GM21360 (cell line): ENCODE measurements at regions not wholly inside any gene's neighbourhood (a gene's known extent, or its start where the extent isn't known, plus 50 kb on each side); places are given as distances from the start of the nearest gene placed in this dataset.
"Not testable (repeated sequence)": the region's sequence is repeated elsewhere in the genome, so short reads cannot be mapped to it uniquely, and the experiment has no call there.

Experiments
- ATAC-seq: cut with Tn5 transposase; IDR thresholded peaks from one replicate; pipeline ENCODE4 v1.9.1; 2021; ENCODE audit warnings: mild to moderate bottlenecking, moderate library complexity; ENCODE audit not compliant: unreplicated experiment

DNA sequence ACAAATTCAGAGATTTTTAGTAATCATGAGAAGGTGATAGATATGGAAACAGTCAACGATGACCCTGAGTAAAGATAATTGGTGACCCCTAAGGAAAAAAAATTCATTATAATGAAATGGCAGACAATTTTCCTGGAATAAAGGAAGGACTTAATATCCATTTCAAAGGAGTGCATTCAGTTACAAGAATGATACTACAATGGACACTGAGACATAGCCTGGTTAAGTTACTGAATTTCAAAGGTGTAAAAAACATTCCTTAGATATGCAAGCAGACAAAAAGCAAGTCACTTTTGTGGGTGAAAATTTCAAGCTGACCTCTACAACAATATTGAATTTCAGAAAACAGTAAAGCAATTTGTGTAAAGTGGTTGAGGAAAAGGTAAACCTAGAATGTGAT, 1012.5 kb upstream of the SEMA6A start:
- no peak for ATAC-seq

GRCh38 chr5:117568622-117569021, 994.0 kb upstream of the SEMA6A start:
- ATAC-seq, result no peak

DNA sequence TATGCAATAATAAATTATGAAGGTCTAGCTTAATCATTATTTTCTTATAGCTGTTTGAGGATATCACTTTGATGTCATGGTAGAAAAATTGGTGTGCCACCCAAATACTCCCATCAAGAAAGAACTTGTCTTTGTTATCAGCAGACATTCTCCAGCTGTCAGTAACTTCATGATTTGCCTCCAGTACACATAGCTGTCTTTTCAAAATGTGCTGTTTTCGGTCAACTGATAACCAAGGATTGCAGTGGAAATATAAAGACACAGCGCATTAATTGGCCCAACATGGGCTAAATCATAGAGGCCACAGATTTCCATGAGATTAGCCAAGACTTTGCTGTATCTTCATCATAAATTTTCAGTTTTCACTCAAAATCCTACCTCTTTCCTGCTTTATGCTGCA, 993.5 kb upstream of the SEMA6A start:
- no peak for ATAC-seq

DNA sequence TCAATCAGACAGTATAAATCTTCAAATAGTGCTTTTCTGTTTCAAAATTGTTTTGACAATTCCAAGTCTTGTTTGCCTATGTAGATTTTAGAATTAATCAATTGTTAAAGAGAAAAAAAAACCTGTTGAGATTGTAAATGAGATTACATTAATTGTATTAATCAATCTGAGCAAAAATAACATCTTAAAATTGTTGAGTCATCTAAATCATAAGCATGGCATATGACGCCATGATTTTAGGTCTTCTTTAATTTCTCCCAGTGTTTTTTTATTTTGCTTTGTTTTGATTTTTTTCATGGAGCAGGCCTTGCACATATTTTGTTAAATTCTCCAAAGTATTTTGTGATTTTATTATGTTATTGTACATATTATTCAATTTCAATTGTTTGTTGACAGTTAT, 988.0 kb upstream of the SEMA6A start:
- ATAC-seq, result no peak

- no peak for ATAC-seq
Observed at GRCh38 chr5:117561531-117561930, 986.9 kb upstream of the SEMA6A start.

- ATAC-seq, result no peak
Observed at GRCh38 chr5:117559005-117559844, 984.6 kb upstream of the SEMA6A start.

DNA sequence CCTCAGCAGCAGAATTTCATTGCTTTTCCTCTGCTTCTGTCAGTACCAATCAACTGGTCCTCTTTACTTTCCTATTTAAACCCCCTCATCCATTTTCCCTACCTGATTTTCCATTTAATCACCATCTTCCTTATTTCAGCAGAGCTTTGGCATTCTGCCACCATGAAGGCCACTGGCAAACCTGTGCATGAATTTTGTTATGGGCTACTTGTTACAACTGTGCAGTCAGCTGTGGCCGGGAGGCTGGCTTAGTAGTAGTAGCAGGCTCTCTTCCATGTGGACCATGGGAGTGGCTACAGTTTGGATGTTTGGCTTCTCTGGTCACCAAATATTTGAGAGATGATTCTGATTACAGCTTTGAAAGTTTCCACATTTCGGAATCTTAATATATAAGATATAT, 976.6 kb upstream of the SEMA6A start:
- ATAC-seq, result no peak

DNA sequence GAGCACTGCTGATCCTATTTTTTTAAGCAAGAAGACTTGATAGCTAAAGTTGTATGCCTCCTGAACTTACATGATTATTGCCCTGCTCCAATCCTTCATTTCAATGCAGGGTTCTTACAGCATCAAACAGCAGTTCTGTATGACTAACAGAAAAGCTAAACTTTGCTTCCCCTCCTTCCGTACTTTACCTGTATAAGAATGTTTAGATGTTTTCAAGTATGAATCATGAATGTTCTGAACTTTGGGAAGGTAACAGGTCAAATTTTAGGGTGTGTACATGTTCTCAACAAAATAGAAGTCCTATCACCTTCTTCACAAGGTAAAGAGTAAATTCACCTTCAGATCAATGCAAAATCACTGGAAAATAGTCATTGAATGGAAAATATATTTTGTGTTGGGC, 972.6 kb upstream of the SEMA6A start:
- ATAC-seq, result no peak

GRCh38 chr5:117539692-117540091, 965.1 kb upstream of the SEMA6A start:
- ATAC-seq, result no peak

GRCh38 chr5:117533792-117534191, 959.2 kb upstream of the SEMA6A start:
- ATAC-seq, result no peak

DNA sequence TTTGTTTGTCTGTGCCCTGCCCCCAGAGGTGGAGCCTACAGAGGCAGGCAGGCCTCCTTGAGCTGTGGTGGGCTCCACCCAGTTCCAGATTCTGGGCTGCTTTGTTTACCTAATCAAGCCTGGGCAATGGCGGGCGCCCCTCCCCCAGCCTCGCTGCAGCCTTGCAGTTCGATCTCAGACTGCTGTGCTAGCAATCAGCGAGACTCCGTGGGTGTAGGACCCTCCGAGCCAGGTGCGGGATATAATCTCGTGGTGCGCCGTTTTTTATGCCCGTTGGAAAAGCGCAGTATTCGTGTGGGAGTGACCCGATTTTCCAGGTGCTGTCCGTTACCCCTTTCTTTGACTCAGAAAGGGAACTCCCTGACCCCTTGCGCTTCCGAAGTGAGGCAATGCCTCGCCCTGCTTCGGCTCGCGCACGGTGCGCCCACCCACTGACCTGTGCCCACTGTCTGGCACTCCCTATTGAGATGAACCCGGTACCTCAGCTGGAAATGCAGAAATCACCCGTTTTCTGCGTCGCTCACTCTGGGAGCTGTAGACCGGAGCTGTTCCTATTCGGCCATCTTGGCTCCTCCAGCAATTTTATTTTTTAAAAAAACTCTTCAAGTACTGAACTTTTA, 958.5 kb upstream of the SEMA6A start:
- not testable (repeated sequence) for ATAC-seq

GRCh38 chr5:117519957-117520500, 945.4 kb upstream of the SEMA6A start:
- ATAC-seq, result no peak

- ATAC-seq, result no peak
Observed at GRCh38 chr5:117504305-117504704, 929.7 kb upstream of the SEMA6A start.

- ATAC-seq, result no peak
Observed at GRCh38 chr5:117497601-117498000, 923.0 kb upstream of the SEMA6A start.

GRCh38 chr5:117496801-117497200, 922.2 kb upstream of the SEMA6A start:
- no peak for ATAC-seq

- ATAC-seq, result no peak
Observed at GRCh38 chr5:117494188-117494587, 919.6 kb upstream of the SEMA6A start.

DNA sequence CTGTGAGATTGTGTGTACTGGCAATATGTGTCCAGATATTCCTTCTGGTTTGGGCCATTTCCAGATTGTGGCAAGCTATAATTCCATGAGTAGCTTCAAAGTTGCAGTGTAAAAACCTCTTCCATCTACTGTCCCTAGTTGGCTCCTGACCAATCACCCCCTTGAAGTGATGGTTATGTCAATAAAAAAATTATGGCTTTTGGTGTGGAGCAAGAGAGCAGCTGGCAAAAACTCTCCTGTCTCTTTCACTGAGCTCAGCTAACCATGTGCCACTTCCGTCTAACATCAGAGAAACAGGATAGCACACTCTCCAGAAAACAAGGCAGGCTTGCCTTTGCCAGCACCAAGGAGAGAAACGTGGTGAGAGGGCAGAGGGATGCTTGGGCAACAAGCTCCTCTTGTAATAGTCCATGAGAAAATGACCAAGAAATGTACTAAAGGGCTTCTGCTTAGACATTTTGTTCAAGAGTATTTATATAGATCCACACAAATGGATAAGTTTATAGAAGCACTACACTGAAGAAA, 914.4 kb upstream of the SEMA6A start:
- no peak for ATAC-seq

GRCh38 chr5:117487556-117487955, 912.9 kb upstream of the SEMA6A start:
- no peak for ATAC-seq

- no peak for ATAC-seq
Observed at GRCh38 chr5:117486879-117487391, 912.3 kb upstream of the SEMA6A start.

GRCh38 chr5:117486261-117486660, 911.6 kb upstream of the SEMA6A start:
- no peak for ATAC-seq

GRCh38 chr5:117475919-117476318, 901.3 kb upstream of the SEMA6A start:
- no peak for ATAC-seq

DNA sequence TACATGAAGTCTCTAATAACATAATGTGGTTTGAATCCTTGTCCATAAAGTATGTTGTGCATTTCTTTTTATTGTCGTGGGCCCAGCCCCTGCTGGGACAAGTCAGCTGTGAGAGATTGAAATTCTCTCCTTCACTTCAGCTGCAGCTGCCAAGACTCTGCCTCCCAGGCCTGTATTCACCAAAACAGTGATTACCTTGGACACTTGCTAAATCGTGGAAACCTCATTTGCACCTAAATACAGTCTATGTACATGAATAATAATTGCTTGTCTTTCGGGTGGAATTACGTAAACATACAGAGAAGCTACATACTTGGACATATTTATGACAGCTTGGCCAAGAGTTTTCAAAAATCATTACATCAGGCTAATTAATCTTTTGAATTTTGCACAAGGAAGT, 898.5 kb upstream of the SEMA6A start:
- ATAC-seq, result no peak
